HG03159 (cell line): ENCODE measurements at regions not wholly inside any gene's neighbourhood (a gene's known extent, or its start where the extent isn't known, plus 50 kb on each side); places are given as distances from the start of the nearest gene placed in this dataset.
"Not testable (repeated sequence)": the region's sequence is repeated elsewhere in the genome, so short reads cannot be mapped to it uniquely, and the experiment has no call there.

Experiments used
- ATAC-seq: cut with Tn5 transposase; IDR thresholded peaks from one replicate; pipeline ENCODE4 v1.9.1; 2021; ENCODE audit warnings: mild to moderate bottlenecking, moderate library complexity; ENCODE audit not compliant: unreplicated experiment

DNA sequence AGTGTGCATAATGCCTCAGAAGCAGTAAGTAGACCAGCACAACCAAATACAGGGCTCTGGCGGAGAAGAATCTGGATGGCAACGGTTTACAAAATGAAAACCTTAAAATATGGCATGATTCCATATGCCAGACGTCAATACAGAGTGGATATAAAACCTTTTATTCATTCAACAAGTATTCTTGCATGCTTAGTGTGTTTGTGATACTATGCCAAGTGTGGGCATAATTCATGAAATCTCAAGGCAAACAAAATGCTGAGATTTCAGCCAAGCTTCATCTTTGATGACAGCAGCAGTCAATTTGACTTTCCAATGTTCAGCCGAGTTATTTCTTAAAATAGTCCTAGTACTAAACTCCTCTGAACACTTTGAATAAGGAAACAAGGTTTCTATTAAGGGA lies 119.4 kb downstream of the CD24 start:
- no peak for ATAC-seq

GRCh38 chr6:106849676-106850332 lies 124.7 kb downstream of the CD24 start:
- ATAC-seq = no peak

DNA sequence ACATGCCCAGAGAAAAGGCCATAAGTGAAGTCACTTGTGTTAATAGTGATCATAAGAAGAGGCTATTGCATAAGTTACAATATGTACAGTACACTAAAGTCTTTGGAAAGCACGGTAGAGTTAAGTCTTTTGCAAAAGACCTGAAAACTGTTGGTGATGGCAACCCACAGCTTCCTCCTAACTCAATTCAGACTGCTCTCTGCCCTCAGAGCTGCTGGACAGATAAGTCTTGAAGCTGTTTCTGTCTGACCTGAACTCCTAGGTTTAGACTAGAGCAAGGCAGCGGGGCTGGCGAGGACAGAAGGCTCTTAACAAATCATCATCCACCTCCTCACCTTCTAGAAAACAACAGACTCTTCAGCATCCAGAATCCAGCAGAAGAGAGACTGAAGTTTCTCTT lies 125.4 kb downstream of the CD24 start:
- no peak for ATAC-seq

- no peak for ATAC-seq
Observed at GRCh38 chr6:106847116-106847515, 127.4 kb downstream of the CD24 start.

GRCh38 chr6:106844930-106845329 lies 129.6 kb downstream of the CD24 start:
- peak; percentile 63 for ATAC-seq

DNA sequence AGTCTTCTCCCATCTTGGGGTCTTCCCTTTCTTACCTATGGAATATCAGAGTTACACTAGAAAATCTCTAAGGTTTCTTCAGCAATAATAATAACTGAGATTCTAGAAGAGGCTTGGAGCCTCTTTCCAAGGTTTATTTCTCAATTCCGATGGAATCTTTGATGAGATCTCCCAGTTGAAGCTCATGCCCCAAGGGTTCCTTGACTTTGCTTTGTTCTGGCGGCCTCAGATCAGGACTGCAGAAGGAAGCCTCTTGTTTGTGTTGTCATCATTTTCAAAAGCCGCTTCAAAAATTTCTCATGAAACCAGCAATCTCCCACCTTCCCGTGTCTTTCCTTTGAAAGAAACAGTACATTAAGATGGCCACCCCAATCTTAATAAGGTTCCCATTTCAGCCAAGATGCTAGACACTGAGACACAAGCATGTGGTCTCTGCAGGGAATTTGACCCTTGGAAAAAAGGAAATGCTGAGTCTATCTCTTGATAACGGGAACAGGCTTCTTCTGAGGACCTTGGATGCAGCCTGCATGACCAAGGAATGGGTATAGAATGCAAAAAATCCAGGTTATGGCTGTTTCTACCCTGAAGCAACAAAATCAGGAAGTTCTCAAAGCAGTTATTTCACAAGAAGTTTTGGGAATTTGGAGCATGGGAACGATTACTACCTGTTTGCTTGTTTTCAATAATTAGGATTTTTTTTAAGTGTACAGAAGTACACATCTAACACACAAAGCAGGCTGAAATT lies 141.6 kb downstream of the CD24 start:
- no peak for ATAC-seq

DNA sequence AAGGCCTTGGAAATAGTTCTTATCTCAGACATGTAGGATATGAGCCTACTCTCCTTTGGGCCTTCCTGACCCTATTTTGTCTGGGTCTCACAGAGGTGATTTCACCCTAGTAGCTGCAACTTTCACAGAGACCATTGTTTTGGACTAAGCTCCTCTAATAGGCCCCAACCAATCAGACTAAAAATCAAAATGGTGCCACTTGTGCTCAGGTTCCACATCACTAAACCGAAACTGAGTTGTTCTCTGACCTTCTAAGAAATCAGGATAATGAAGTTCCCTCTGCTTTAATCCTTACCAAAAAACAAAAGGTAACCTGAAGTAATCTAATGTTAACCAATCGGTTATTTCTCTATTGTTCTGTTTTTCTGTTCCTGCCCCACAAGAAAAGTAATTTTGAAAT lies 143.6 kb downstream of the CD24 start:
- ATAC-seq = no peak

DNA sequence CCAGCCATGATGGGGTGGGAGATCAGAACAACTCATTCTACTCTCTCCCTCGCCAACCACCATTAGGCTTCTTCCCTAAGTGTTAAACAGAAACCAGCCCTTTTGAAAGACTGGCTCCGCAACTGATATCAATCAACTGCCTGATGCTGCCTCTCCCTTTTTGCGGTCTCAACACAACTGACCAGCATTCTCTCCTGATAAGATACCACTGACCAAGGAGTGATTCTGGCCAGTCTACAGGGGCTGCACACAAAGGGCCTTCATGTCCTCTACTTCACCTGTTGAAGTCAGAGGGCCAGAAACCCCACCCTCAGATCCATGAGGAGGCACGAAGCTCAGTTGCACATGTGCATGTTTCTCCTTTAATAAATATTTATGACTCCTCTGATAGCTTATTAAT lies 145.1 kb downstream of the CD24 start:
- ATAC-seq = no peak

GRCh38 chr6:106827081-106827480 lies 147.4 kb downstream of the CD24 start:
- ATAC-seq = no peak

- no peak for ATAC-seq
Observed at GRCh38 chr6:106825156-106825555, 149.4 kb downstream of the CD24 start.

DNA sequence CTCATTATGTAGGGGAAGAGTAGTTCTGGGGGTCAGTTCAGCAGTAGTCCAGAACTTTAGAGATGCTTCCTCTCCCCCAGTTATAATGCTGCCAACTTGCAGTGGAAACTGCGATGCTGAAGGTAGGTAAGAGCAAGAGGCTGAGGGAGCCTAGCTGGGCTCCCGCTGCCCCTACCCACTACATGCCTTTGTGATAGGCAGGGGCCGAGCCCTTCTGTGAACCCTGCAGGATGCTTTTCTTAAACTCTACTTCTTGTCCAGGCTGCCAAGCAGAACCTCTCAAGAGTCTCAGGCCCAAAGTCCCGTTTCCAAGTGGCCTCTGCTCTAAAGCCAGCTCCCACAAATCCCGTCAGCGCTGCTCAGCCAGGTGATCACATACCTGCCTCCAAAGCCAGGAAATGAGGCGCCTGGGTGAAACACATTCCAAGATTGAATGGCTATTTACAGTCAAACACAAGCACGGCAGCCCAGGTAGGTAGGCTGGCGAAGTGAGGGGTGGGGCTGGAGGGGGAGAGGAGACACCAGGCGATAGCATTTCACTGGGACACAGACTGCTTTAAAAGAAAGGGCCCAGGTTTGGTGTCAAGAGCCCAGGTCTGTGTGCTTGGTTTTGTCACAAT lies 150.7 kb downstream of the CD24 start:
- ATAC-seq = no peak

GRCh38 chr6:106823058-106823457 lies 151.5 kb downstream of the CD24 start:
- ATAC-seq = no peak

GRCh38 chr6:106820412-106820852 lies 154.1 kb downstream of the CD24 start:
- ATAC-seq = no peak

DNA sequence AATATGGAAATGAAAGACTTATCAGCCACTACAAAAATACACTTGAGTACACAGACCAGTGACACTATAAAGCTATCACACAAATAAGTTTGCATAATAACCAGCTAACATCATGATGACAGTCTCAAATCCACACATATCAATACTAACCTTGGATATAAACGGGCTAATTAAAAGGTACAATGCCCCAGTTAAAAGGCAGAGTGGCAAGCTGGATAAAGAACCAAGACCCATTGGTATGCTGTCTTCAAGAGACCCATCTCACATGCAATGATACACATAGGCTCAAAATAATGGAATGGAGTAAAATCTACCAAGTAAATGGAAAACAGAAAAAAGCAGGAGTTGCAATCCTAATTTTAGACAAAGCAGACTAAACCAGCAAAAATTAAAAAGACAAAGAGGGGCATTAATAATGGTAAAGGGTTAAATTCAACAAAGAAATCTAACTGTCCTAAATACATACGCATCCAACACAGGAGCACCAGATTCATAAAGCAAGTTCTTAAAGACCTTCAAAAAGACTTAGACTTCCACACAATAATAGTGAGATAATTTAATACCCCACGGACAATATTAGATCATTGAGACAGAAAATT lies 163.3 kb downstream of the CD24 start:
- ATAC-seq = no peak

- ATAC-seq = no peak
Observed at GRCh38 chr6:106808758-106809157, 165.8 kb downstream of the CD24 start.

DNA sequence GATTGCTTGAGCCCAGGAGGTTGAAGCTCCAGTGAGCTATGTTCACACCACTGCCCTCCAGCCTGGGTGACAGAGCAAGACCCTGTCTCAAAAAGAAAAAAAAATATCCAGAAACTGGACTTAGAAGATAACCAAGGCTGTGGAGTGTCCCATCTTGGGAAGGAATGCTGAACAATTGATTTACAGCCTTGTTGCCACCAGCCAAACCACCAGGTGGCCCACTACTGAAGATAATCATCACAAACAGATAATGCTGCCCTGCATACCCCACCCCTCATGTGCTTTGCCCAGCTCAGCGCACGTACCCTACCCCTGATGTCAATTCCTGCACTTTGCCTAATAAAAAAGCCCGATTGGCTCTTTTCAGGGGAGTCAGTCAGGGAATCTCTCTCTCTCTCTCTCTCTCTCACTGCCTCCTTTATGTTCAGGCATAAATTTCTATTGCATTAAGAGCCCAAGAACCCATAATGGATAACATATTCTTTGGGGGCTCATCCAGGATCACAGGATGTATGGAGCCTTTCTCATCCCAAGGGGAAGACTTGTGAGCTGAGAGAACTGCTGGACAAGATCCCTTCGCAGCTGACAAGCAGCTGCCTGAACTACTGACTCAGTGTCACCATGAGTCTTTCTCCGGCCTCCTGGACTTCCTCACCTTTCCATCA lies 166.4 kb downstream of the CD24 start:
- ATAC-seq = no peak

GRCh38 chr6:106806253-106806652 lies 168.3 kb downstream of the CD24 start:
- ATAC-seq = not testable (repeated sequence)

- ATAC-seq = no peak
Observed at GRCh38 chr6:106805771-106806170, 168.8 kb downstream of the CD24 start.

- no peak for ATAC-seq
Observed at GRCh38 chr6:106804346-106805335, 169.9 kb downstream of the CD24 start.

- no peak for ATAC-seq
Observed at GRCh38 chr6:106803188-106803587, 171.3 kb downstream of the CD24 start.
